HFFc6 (cell line): ENCODE measurements at regions not wholly inside any gene's neighbourhood (a gene's known extent, or its start where the extent isn't known, plus 50 kb on each side); places are given as distances from the start of the nearest gene placed in this dataset.

Source experiments
- DNase-seq: peaks from one replicate; pipeline ENCODE4 v3.0.0-alpha.2; 2018
- H3K27ac Mint-ChIP-seq: 2 replicates; pipeline ENCODE4 v1.8.0; 2020; ENCODE audit warnings: mild to moderate bottlenecking, mixed read lengths
- H3K27me3 Mint-ChIP-seq: 2 replicates; pipeline ENCODE4 v1.8.0; 2021; ENCODE audit warnings: mild to moderate bottlenecking, moderate library complexity, mixed read lengths; ENCODE audit not compliant: insufficient read depth
- H3K36me3 Mint-ChIP-seq: 2 replicates; pipeline ENCODE4 v1.8.0; 2021; ENCODE audit warnings: low read depth, mixed read lengths
- H3K4me1 Mint-ChIP-seq: 2 replicates; pipeline ENCODE4 v1.8.0; 2020; ENCODE audit warnings: low read depth, mixed read lengths
- H3K4me3 Mint-ChIP-seq: 2 replicates; pipeline ENCODE4 v1.8.0; 2020; ENCODE audit warnings: mild to moderate bottlenecking, moderate library complexity, mixed read lengths
- H3K9me3 Mint-ChIP-seq: 2 replicates; pipeline ENCODE4 v1.8.0; 2020; ENCODE audit warnings: mild to moderate bottlenecking, mixed read lengths
- TF ChIP-seq, protein P1 (sequence below): fragments of 200-600 bp; sonication (generic); IDR thresholded peaks from 2 replicates; pipeline ENCODE4 v1.5.0; 2021; ENCODE audit warnings: antibody characterized with exemption, mild to moderate bottlenecking

DNA sequence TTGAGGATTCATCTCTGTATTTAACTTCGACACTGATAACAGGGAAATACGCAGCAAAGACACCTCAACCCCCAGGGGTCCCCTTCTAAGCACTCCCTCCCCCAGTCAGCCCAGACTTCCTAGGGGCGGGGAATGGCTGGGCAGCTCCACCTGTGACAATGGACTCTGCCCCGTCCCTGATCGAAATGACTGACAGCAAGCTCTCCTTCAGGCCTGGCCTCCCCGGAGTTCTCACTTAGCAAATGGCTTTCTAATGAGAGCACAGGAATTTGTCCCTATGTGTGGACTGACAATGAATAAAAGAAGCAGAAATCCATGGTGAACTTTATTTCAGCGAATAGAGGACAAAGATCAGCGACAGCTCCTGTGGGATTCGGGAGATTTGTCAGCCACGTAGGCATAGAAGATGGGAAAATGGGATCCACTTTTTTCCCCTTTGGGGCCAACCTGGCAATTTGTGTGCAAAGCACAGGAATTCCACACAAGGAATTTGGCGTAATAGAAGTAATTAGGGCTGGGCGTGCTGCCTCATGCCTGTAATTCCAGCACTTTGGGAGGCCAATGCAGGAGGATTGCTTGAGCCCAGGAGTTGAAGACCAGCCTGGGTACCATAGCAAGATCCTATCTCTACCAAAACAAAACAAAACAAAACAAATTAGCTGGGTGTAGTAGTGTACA, 63.8 kb downstream of the TNFAIP2 start:
- H3K36me3 Mint-ChIP-seq, result no peaks in the 10 kb centered on the region
- no peaks in the 10 kb centered on the region for H3K4me1 Mint-ChIP-seq
- no peak overlapping the region for H3K4me3 Mint-ChIP-seq
- H3K27me3 Mint-ChIP-seq, result peaks cover 19% of the 10 kb centered on the region
- DNase-seq, result no peak
- H3K9me3 Mint-ChIP-seq, result no peaks in the 10 kb centered on the region
- H3K27ac Mint-ChIP-seq, result no peak overlapping the region
- TF ChIP-seq, protein P1, sequence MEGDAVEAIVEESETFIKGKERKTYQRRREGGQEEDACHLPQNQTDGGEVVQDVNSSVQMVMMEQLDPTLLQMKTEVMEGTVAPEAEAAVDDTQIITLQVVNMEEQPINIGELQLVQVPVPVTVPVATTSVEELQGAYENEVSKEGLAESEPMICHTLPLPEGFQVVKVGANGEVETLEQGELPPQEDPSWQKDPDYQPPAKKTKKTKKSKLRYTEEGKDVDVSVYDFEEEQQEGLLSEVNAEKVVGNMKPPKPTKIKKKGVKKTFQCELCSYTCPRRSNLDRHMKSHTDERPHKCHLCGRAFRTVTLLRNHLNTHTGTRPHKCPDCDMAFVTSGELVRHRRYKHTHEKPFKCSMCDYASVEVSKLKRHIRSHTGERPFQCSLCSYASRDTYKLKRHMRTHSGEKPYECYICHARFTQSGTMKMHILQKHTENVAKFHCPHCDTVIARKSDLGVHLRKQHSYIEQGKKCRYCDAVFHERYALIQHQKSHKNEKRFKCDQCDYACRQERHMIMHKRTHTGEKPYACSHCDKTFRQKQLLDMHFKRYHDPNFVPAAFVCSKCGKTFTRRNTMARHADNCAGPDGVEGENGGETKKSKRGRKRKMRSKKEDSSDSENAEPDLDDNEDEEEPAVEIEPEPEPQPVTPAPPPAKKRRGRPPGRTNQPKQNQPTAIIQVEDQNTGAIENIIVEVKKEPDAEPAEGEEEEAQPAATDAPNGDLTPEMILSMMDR, result no peak

DNA sequence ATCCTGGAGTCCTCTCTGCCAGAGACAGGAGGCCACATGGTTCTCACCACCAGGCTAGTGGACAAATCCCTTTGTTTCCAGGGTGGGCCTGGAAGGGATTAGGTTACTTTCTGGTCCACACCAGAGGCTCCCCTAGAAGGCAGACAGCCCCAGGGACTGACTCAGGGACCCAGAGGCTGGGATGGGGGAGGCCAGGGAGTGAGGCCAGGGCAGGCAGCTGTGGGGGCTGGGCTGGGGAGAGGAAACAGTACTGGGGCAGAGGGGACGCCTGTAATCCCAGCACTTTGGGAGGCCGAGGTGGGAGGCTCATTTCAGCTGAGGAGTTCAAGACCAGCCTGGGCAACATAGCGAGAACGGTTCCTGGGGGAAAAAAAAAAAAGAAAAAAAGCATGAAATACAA, 64.7 kb downstream of the TNFAIP2 start:
- peaks cover 24% of the 10 kb centered on the region for H3K27me3 Mint-ChIP-seq
- no peak overlapping the region for H3K4me3 Mint-ChIP-seq
- H3K9me3 Mint-ChIP-seq, result no peaks in the 10 kb centered on the region; the same call in 1 of the 2 replicates
- H3K36me3 Mint-ChIP-seq, result no peaks in the 10 kb centered on the region; the same call in 1 of the 2 replicates
- TF ChIP-seq, protein P1, result no peak
- H3K27ac Mint-ChIP-seq, result no peak overlapping the region
- no peak for DNase-seq
- H3K4me1 Mint-ChIP-seq, result no peaks in the 10 kb centered on the region

DNA sequence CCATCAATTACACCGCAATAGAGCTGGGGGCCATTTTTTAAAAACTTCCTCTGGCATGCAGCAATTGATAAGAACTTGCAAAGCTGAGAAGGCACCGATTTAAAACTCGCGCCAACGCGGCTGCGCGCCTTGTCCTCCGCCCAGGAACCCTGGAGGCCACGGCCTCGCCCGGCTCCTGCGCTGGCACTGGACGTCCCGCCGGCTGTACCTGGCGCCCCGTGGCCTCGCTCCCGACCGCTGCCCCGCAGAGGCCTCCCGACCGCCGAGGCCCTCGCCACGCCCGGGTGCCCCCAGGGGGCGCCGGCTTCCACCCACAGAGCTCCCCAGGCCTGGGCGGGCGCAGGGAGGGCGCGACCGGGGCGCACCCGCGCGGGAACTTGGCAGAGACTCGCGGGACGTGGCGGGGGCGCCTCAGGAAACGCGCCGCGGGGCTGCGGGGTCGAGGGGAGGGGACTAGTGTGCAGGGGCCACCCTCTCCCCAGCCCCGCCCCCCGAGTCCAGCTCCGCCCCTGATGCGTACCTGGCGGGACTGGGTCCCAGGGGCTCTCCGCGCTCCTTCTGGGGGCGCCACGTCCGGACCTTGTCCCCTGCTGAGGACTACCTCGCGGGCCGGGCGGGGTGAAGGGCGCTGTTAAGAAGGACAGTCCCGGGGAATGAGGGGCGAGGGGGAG, 65.7 kb downstream of the TNFAIP2 start:
- H3K27me3 Mint-ChIP-seq, result peaks cover 26% of the 10 kb centered on the region
- no peaks in the 10 kb centered on the region; the same call in 1 of the 2 replicates for H3K36me3 Mint-ChIP-seq
- no peaks in the 10 kb centered on the region for H3K4me1 Mint-ChIP-seq
- TF ChIP-seq, protein P1, result peak; percentile 63
- no peak overlapping the region for H3K27ac Mint-ChIP-seq
- no peaks in the 10 kb centered on the region; the same call in 1 of the 2 replicates for H3K9me3 Mint-ChIP-seq
- DNase-seq, result no peak
- H3K4me3 Mint-ChIP-seq, result peak overlapping the region; percentile 7; the same call in 1 of the 2 replicates

DNA sequence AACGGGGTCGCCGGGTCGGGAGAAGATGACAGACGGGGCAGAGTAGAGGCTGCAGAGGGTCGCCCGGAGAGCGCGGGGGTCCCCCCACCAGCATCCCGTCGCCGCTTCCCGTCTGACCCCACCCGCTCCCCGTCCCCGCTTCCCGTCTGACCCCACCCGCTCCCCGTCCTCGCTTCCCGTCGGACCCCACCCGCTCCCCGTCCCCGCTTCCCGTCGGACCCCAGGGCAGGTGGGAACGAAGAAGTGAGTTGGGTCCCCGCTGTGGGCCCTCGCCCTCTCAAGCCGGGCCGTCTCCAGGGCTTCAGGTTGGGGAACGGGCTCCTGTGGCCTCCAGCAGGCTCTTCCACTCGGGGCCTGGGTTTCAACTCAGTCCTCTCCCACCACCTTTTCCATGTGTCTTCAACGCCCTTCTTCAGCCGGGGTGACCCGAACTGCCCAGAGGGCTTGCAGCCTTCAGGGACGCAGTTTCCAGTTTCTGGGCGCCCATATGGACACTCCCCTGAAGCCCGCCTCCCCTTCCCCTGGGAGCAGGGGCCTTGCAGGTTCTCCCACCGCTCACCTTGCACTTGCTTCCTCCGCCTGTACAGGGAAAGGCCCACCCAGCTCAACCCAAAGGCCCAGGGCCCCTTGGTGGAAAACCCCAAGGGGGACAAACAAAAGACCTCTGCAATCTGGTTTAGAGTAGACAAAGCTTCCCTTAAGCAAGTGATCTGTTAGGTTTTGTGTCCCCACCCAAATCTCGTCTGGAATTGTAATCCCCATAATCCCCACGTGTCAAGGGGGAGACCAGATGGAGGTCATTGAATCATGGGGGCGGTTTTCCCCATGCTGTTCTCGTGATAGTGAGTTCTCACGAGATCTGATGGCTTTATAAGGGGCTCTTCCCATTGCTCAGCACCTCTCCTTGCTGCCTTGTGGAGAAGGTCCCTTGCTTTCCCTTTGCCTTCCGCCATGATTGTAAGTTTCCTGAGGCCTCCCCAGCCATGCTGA, 66.5 kb downstream of the TNFAIP2 start:
- DNase-seq, result no peak
- Mint-ChIP-seq H3K36me3 (no peaks in the 10 kb centered on the region; the same call in 1 of the 2 replicates), H3K27ac (no peak overlapping the region), H3K27me3 (peaks cover 29% of the 10 kb centered on the region), H3K9me3 (no peaks in the 10 kb centered on the region; the same call in 1 of the 2 replicates), H3K4me3 (peak overlapping the region; percentile 15; the same call in 1 of the 2 replicates), H3K4me1 (peaks cover 6% of the 10 kb centered on the region; the same call in 1 of the 2 replicates)
- TF ChIP-seq, protein P1, result no peak

DNA sequence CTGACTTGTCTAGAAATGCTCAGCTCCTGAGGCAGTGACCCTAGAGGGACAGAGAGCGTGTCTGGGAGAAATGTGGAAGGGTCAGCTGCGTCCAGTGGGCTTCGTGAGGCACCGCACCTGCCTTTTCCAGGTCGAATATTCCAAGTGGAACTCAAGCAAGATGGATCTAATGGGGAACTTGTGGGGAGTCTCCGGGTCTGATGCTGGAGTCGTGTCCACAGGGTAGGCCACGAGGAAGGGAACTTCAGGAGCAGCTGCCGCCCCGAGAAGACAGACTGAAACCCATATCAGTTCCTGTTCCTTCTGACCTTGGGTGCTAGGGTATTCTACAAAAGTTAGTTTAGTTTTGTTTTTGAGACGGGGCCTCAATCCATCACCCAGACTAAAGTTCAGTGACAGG, 67.5 kb downstream of the TNFAIP2 start:
- H3K4me3 Mint-ChIP-seq, result no peak overlapping the region
- DNase-seq, result no peak
- peaks cover 6% of the 10 kb centered on the region; the same call in 1 of the 2 replicates for H3K4me1 Mint-ChIP-seq
- H3K9me3 Mint-ChIP-seq, result no peaks in the 10 kb centered on the region; the same call in 1 of the 2 replicates
- H3K27ac Mint-ChIP-seq, result no peak overlapping the region
- H3K27me3 Mint-ChIP-seq, result peaks cover 29% of the 10 kb centered on the region
- TF ChIP-seq, protein P1, result no peak
- H3K36me3 Mint-ChIP-seq, result no peaks in the 10 kb centered on the region; the same call in 1 of the 2 replicates
